ENCODE measurements at regions not wholly inside any gene's neighbourhood (a gene's known extent, or its start where the extent isn't known, plus 50 kb on each side); places are given as distances from the start of the nearest gene placed in this dataset.

DNA sequence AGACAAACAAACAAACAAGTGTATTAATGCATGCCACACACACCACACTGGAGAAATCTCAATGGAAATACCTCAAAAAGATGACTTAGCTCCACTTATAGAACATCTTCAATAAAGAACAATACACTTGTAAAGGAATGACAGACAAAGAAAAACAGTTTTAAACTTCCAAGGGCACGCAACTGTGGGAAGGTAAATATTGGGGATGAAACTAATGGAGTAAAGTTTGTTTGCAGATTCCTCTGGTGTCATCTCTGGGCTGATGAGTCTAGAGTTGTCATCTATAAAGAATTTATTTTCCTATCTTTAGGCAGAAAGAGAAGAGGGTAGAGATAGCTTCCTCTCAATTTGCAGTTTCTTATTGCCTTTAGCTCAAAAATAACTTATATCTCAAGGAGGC lies 144.0 kb upstream of the ZC3H15 start:
- intact Hi-C loops (cut with micrococcal nuclease; ENCODE audit: unreplicated experiment): no loop called here
- H3K27me3 ChIP-seq (ENCODE audit: control insufficient read depth, insufficient read depth, low read length): no peaks in the 10 kb centered on the region
- BruUV-seq (replicated peaks): no TSS peak
- no peak for TF ChIP-seq SIN3A (IDR thresholded peaks at IDR 0.05; ENCODE audit: borderline replicate concordance, insufficient read depth, low read depth, low read length)
- TF ChIP-seq TCF7L2 (IDR thresholded peaks at IDR 0.05; ENCODE audit: low read depth, low read length): no peak
- TF ChIP-seq, protein P1, sequence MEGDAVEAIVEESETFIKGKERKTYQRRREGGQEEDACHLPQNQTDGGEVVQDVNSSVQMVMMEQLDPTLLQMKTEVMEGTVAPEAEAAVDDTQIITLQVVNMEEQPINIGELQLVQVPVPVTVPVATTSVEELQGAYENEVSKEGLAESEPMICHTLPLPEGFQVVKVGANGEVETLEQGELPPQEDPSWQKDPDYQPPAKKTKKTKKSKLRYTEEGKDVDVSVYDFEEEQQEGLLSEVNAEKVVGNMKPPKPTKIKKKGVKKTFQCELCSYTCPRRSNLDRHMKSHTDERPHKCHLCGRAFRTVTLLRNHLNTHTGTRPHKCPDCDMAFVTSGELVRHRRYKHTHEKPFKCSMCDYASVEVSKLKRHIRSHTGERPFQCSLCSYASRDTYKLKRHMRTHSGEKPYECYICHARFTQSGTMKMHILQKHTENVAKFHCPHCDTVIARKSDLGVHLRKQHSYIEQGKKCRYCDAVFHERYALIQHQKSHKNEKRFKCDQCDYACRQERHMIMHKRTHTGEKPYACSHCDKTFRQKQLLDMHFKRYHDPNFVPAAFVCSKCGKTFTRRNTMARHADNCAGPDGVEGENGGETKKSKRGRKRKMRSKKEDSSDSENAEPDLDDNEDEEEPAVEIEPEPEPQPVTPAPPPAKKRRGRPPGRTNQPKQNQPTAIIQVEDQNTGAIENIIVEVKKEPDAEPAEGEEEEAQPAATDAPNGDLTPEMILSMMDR (IDR thresholded peaks at IDR 0.05): no peak
- TF ChIP-seq, protein P2, sequence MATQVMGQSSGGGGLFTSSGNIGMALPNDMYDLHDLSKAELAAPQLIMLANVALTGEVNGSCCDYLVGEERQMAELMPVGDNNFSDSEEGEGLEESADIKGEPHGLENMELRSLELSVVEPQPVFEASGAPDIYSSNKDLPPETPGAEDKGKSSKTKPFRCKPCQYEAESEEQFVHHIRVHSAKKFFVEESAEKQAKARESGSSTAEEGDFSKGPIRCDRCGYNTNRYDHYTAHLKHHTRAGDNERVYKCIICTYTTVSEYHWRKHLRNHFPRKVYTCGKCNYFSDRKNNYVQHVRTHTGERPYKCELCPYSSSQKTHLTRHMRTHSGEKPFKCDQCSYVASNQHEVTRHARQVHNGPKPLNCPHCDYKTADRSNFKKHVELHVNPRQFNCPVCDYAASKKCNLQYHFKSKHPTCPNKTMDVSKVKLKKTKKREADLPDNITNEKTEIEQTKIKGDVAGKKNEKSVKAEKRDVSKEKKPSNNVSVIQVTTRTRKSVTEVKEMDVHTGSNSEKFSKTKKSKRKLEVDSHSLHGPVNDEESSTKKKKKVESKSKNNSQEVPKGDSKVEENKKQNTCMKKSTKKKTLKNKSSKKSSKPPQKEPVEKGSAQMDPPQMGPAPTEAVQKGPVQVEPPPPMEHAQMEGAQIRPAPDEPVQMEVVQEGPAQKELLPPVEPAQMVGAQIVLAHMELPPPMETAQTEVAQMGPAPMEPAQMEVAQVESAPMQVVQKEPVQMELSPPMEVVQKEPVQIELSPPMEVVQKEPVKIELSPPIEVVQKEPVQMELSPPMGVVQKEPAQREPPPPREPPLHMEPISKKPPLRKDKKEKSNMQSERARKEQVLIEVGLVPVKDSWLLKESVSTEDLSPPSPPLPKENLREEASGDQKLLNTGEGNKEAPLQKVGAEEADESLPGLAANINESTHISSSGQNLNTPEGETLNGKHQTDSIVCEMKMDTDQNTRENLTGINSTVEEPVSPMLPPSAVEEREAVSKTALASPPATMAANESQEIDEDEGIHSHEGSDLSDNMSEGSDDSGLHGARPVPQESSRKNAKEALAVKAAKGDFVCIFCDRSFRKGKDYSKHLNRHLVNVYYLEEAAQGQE (IDR thresholded peaks at IDR 0.05; ENCODE audit: insufficient read depth in 1 of 2, low read depth in 2 of 2, low read length in 1 of 2): no peak
- TF ChIP-seq POLR2AphosphoS5 (IDR thresholded peaks at IDR 0.05; ENCODE audit: low read depth, low read length): no peak
- no peaks in the 10 kb centered on the region for H3K9me3 ChIP-seq (ENCODE audit: control insufficient read depth, insufficient read depth, low read depth, low read length)
- in situ Hi-C loops (cut with HindIII; ENCODE audit: low pct_unique_long_range_greater_than_20kb, low sequenced_read_pairs): no loop called here
- H3K27ac ChIP-seq (ENCODE audit: low read length): no peak overlapping the region
- ChIA-PET CTCF (no interaction called here), POLR2A (no interaction called here)
- no peak for DNase-seq (ENCODE audit: low read depth, low spot score)
- no peak overlapping the region for H3K4me3 ChIP-seq (ENCODE audit: low read depth in 2 of 2, low read length in 2 of 2)
- no peaks in the 10 kb centered on the region for H3K36me3 ChIP-seq (ENCODE audit: control insufficient read depth, insufficient read depth, low read length)
- no peak for ATAC-seq
- H3K4me1 ChIP-seq (ENCODE audit: control insufficient read depth, insufficient read depth, low read length): no peaks in the 10 kb centered on the region

DNA sequence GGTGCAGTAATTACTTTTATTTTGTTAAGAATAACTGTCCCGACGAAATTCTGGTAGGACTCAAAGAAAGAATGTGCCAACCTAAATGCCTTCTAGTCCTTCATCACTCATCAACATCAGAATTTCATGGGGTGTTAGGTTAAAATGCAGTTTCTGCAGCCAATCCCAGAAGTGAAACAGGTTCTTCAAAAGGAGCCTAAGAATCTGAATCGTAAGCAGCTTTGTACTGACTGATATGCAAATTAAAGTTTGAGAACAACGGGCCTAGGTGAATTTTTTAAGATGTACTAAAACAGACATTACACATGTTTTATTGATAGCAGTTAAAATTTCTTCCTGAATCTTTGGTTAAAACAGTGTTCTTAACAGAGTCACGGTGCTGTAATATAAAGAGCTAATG lies 140.3 kb upstream of the ZC3H15 start:
- ChIA-PET CTCF (no interaction called here), POLR2A (no interaction called here)
- H3K27ac ChIP-seq (ENCODE audit: low read length): no peak overlapping the region
- intact Hi-C loops (cut with micrococcal nuclease; ENCODE audit: unreplicated experiment) (no loop called here), in situ Hi-C loops (cut with HindIII; ENCODE audit: low pct_unique_long_range_greater_than_20kb, low sequenced_read_pairs) (no loop called here)
- H3K9me3 ChIP-seq (ENCODE audit: control insufficient read depth, insufficient read depth, low read depth, low read length): no peaks in the 10 kb centered on the region
- ATAC-seq (no peak), DNase-seq (ENCODE audit: low read depth, low spot score) (no peak)
- no peaks in the 10 kb centered on the region for H3K27me3 ChIP-seq (ENCODE audit: control insufficient read depth, insufficient read depth, low read length)
- TF ChIP-seq TCF7L2 (IDR thresholded peaks at IDR 0.05; ENCODE audit: low read depth, low read length) (no peak), SIN3A (IDR thresholded peaks at IDR 0.05; ENCODE audit: borderline replicate concordance, insufficient read depth, low read depth, low read length) (no peak), POLR2AphosphoS5 (IDR thresholded peaks at IDR 0.05; ENCODE audit: low read depth, low read length) (no peak)
- TF ChIP-seq, protein P1 (IDR thresholded peaks at IDR 0.05): no peak
- TF ChIP-seq, protein P2 (IDR thresholded peaks at IDR 0.05; ENCODE audit: insufficient read depth in 1 of 2, low read depth in 2 of 2, low read length in 1 of 2): no peak
- no peak overlapping the region for H3K4me3 ChIP-seq (ENCODE audit: low read depth in 2 of 2, low read length in 2 of 2)
- no TSS peak for BruUV-seq (replicated peaks)
- no peaks in the 10 kb centered on the region for H3K36me3 ChIP-seq (ENCODE audit: control insufficient read depth, insufficient read depth, low read length)
- H3K4me1 ChIP-seq (ENCODE audit: control insufficient read depth, insufficient read depth, low read length): no peaks in the 10 kb centered on the region; the same call in 1 of the 2 replicates

Measured in Panc1 (cell line).